GM19467 (cell line): ENCODE measurements at regions not wholly inside any gene's neighbourhood (a gene's known extent, or its start where the extent isn't known, plus 50 kb on each side); places are given as distances from the start of the nearest gene placed in this dataset.
A peak's percentile ranks its signal among the peaks of the same experiment; 100 is the strongest.

ENCODE experiments used
- ATAC-seq: cut with Tn5 transposase; IDR thresholded peaks from one replicate; pipeline ENCODE4 v1.9.1; 2021; ENCODE audit warnings: mild to moderate bottlenecking, moderate library complexity; ENCODE audit not compliant: unreplicated experiment

DNA sequence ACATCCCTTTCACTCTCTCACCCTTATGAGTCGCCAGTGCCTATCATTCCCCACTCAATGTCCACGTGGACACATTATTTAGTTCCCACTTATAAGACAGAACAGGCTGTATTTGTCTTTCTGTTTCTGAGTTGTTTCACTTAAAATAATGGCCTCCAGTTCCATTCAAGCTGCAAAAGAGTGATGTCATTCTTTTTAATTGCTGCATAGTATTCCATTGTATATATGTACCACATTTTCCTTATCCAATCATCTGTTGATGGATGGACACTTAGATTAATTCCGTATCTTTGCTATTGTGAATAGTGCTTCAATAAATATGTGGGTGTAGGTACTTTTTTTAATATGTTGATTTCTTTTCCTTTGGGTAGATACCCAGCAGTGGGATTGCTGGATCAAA is 79.1 kb downstream of the ZNF365 start:
- no peak for ATAC-seq

DNA sequence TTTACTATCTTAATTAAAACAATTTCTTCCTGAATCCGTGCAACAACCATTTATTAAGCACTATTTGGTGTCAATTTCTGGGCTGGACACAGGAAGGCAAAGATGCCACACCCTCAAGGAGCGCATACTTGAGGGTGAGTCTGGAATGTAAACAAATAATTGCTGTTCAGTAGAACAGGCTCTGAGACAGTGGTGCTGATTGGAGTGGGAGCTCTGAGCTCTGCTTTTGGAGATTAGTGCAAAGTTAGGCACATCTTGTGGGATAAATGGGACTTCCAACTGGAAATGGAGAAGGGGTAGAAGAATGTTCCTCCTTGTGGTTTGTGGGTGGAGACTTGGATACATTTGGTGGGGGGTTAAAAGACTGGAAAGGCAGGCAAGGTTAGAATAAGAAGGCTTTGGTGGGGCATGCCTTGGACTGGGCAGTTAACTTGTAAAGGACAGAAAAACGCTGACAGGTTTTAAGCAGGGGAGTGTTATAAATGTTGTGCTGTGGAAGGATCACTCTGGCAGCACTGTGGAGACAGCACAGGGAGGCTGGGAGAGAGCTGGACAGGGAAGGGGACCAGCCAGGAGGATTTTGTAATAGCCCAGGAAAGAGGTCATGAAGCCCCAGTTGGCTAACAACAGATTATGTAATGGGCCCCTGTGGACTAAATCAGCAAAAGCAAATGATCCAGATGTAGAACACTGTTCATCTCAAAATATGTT is 80.7 kb downstream of the ZNF365 start:
- ATAC-seq, result no peak

- peak; percentile 99 for ATAC-seq
Measured at GRCh38 chr10:62456611-62457101, 82.5 kb downstream of the ZNF365 start.

GRCh38 chr10:62457196-62457595 is 83.0 kb downstream of the ZNF365 start:
- no peak for ATAC-seq

DNA sequence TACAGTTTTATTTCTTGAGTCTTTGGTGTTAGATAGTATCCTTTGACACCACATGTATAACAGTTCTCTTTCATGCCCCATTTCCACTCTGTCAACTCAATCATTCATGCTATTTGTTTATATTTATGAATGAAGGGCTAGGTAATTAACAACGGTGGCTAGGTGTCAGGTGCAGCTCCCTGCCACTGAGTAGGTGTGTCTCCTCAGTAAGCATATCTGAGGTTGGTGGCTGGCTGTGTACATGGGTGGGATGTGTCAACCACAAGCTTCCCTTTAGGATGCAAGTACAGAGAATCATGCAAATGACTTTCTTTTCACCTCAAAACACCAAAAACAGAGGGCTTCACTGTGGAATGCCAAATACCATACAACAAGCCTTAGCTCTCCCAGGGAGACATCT is 83.4 kb downstream of the ZNF365 start:
- ATAC-seq, result peak; percentile 37

- ATAC-seq, result no peak
Measured at GRCh38 chr10:62459072-62459471, 84.9 kb downstream of the ZNF365 start.

DNA sequence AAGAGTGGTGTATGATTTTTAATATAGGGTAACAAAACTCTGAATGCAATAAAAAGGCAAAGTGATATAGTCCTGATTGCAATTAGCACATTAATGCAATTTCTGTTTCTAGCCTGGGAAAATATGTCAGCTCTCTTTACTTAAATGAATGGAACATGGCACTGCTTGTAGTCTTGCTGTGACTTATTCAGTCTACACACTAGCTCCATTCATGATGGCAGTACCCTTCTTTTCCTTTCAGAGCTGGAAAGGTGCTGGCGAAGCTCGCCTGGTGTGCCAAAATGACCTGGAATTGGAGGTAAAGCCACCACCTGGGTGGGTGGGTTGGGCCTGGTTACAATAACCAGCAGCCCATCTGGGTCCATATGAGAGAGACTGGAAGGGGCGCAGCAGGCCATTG is 85.3 kb downstream of the ZNF365 start:
- no peak for ATAC-seq

GRCh38 chr10:62460393-62460792 is 86.2 kb downstream of the ZNF365 start:
- no peak for ATAC-seq

- no peak for ATAC-seq
Measured at GRCh38 chr10:62461120-62461519, 87.0 kb downstream of the ZNF365 start.

DNA sequence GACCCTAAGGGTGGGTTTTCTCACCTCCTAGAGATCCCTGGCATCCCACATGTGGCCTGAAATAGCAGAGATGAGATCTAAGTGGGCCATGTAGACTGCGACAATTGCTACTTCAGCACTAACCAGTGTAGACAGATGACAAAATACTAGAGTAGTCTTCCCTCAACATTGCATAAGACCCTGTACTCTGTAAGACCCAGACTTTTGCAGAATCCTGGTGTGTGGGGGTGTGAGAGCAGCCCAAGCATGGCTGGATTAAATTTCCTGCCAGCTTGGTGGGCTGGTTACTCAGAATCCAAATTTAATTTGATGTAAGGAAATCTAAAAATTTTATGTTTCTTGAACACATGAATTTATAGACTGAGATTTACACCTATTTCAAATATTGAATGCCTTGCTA is 88.3 kb downstream of the ZNF365 start:
- ATAC-seq, result no peak

GRCh38 chr10:62463364-62463763 is 89.2 kb downstream of the ZNF365 start:
- ATAC-seq, result no peak

DNA sequence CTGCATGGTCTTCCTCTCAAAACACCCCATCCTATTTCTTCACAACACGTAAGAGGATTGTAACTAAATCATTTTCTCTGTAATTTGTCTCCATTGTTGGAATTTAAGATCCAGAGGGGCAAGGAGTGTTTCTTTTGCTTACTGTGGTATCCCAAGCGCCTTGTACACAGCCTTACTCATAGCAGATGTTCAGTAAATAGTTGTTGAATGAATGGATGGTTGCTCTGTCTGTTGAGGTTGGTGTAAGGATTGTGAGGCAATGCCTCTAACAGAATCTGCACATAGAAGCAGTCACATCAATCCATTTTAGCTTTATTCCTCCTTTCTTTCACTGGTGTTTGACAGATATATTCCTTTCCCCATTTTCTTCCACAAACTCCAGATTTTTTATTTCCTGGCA is 90.1 kb downstream of the ZNF365 start:
- no peak for ATAC-seq

DNA sequence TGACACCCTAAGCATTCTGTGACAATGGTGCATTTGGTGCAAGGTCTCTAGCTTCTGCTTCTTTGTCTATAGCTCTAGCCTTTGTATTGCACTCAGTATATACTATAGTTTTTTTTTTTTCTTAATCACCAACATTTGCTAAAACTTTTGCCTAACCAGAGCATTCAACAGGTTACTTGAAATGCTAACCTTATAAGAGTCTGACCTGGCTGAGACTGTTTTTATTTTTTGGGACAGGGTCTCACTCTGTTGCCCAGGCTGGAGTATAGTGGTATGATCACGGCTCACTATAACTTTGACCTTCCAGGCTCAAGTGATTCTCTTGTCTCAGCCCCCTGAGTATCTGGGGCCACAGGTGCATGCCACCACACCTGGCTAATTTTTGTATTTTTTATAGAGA is 92.4 kb downstream of the ZNF365 start:
- no peak for ATAC-seq

- ATAC-seq, result no peak
Measured at GRCh38 chr10:62467527-62467926, 93.4 kb downstream of the ZNF365 start.

- ATAC-seq, result no peak
Measured at GRCh38 chr10:62471711-62472110, 97.5 kb downstream of the ZNF365 start.

DNA sequence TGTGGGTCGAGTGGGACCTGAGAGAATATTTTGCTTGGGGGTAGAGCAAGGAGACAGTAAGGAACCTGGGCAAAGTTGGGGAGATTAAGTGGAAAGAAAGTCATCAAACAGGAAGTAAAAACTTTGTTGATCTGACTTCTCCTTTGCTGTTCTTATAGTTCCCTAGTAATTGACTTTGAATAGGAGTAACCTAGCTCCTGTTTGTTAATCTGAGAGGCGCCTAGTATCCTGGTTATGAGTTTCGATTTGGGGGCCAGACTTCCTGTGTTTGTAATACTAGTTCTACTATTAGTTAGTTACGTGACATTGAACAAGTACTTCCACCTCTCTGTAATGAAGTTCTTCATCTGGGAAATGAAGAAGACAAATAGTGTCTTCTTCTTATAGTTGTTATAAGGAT is 99.1 kb downstream of the ZNF365 start:
- ATAC-seq, result no peak

DNA sequence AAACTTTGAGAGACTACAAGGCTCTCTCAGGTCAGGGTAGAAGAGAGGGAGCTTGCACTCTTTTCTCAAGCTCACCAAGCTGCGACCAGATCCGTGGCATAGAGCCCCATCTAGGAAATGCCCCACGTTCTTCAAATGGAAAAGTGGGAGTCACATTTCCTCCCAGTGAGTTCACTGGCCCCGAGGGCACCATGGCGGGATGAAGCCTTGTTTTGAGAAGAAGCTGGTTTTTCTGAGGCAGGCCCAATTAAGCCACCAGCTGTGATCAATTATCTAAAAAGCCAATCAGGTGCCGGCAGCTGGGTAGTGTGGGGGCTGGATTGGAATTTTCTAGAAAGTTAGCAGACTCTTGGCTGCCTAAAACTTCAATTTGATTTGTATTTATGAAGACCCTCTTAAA is 101.4 kb downstream of the ZNF365 start:
- no peak for ATAC-seq

DNA sequence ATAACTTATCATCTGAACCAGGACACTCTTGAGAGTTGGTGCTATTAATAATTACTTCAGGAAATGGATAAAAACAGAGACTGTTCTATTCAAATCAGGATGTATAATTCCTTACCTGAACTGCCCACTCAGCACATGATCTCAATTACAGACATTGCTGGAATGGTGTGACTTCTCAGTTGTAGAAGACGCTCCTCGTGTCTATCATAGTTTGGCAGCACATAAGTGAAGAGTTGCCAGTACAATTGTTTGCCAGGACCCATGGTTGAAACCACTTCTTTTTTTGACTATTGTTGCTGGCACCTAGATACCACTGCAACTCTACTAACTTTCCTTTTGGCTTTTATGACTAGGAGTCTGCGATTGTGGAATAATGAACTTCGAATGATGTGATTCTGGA is 105.4 kb downstream of the ZNF365 start:
- ATAC-seq, result no peak

- no peak for ATAC-seq
Measured at GRCh38 chr10:62480196-62480595, 106.0 kb downstream of the ZNF365 start.

DNA sequence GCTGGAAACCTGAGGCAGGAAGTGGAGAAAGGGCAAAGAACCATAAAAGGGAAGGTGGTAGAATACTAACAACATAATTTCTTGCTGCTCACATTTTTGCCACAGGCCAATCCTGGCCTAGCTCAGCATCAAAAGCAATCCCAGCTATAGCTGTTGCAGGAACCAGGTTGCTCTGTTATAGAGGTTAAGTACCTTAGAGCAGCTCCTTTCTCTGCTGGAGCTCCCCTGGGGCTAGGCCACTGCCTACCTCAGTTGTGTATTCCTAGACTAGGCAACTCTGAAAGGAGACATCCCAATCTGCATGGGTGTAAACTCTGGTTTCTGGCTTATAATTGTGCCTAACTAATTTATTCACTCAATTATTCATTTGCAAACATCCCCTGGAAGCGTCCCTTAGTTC is 108.4 kb downstream of the ZNF365 start:
- ATAC-seq, result no peak

- ATAC-seq, result no peak
Measured at GRCh38 chr10:62491597-62491996, 117.4 kb downstream of the ZNF365 start.

GRCh38 chr10:62492012-62492869 is 118.1 kb downstream of the ZNF365 start:
- ATAC-seq, result no peak
